Panc1 (cell line): ENCODE measurements at regions not wholly inside any gene's neighbourhood (a gene's known extent, or its start where the extent isn't known, plus 50 kb on each side); places are given as distances from the start of the nearest gene placed in this dataset.

ENCODE experiments used
- ATAC-seq: fragments of 200-7000 bp; cut with Tn5 transposase; 2 replicates; pipeline ENCODE4 v1.9.1; 2020; ENCODE audit warnings: mild to moderate bottlenecking, moderate library complexity
- BruUV-seq: library from RNA; stranded (reverse); fragments of 400-500 nt; replicated peaks from 2 replicates; lab custom pipeline; 2021; lab: Mats Ljungman, UMichigan
- CTCF ChIA-PET: fragments of 300-600 bp; sonication (Branson Sonifier 250); formaldehyde crosslinking; loops from one replicate; lab custom pipeline; 2022; ENCODE audit warnings: antibody characterized with exemption; lab: Charles Lee
- POLR2A ChIA-PET: fragments of 300-600 bp; sonication (Branson Sonifier 250); formaldehyde crosslinking; loops from one replicate; lab custom pipeline; 2022; ENCODE audit warnings: antibody characterized with exemption; lab: Charles Lee
- DNase-seq: peaks from one replicate; pipeline ENCODE4 v3.0.0-alpha.2; 2010; ENCODE audit warnings: low read depth, low spot score
- H3K27ac ChIP-seq: 2 replicates; pipeline ENCODE4 v1.5.1; 2011; ENCODE audit warnings: mild to moderate bottlenecking, low read length, inconsistent platforms
- H3K27me3 ChIP-seq: fragments of 200-500 bp; sonication (Bioruptor generic); 2 replicates; pipeline ENCODE4 v1.6.0; 2014; ENCODE audit warnings: low read length, inconsistent platforms; ENCODE audit not compliant: control insufficient read depth, insufficient read depth
- H3K36me3 ChIP-seq: fragments of 200-500 bp; sonication (Bioruptor generic); 2 replicates; pipeline ENCODE4 v1.5.1; 2014; ENCODE audit warnings: inconsistent platforms, mild to moderate bottlenecking, low read length, moderate library complexity; ENCODE audit not compliant: control insufficient read depth, insufficient read depth
- H3K4me1 ChIP-seq: 2 replicates; pipeline ENCODE4 v1.5.1; 2011; ENCODE audit warnings: inconsistent platforms, mild to moderate bottlenecking, low read length, moderate library complexity; ENCODE audit not compliant: control insufficient read depth, insufficient read depth
- H3K4me3 ChIP-seq, 2 experiments: 2 replicates each; pipeline ENCODE4 v1.5.1; 2011 to 2012; ENCODE audit warnings: low read depth in 2 of 2, low read length in 2 of 2, mild to moderate bottlenecking in 2 of 2, inconsistent platforms in 1 of 2, moderate library complexity in 1 of 2
- H3K9me3 ChIP-seq: fragments of 200-500 bp; sonication (Bioruptor generic); 2 replicates; pipeline ENCODE4 v1.5.1; 2014; ENCODE audit warnings: low read depth, mild to moderate bottlenecking, inconsistent platforms, low read length, moderate library complexity; ENCODE audit not compliant: control insufficient read depth, insufficient read depth
- CTCF ChIP-seq: fragments of 450-650 bp; IDR thresholded peaks from 2 replicates; pipeline ENCODE4 v1.5.1; 2017; ENCODE audit warnings: mild to moderate bottlenecking
- POLR2AphosphoS5 ChIP-seq: IDR thresholded peaks from 2 replicates; pipeline ENCODE4 v1.6.1; 2012; ENCODE audit warnings: mild to moderate bottlenecking, low read depth, low read length, moderate library complexity
- SIN3A ChIP-seq: IDR thresholded peaks from 2 replicates; pipeline ENCODE4 v1.6.1; 2012; ENCODE audit warnings: low read depth, mild to moderate bottlenecking, low read length, moderate library complexity, borderline replicate concordance; ENCODE audit not compliant: insufficient read depth
- TCF7L2 ChIP-seq: IDR thresholded peaks from 2 replicates; pipeline ENCODE4 v1.6.1; 2011; ENCODE audit warnings: mild to moderate bottlenecking, low read depth, low read length, inconsistent platforms
- in situ Hi-C: cut with HindIII; loops from 2 replicates; pipeline ENCODE4 v1.10.0; 2016; ENCODE audit warnings: low sequenced_read_pairs, low pct_unique_long_range_greater_than_20kb
- intact Hi-C: fragments of 100-400 bp; cut with micrococcal nuclease; formaldehyde crosslinking; loops from one replicate; pipeline ENCODE4 v1.10.0; 2022; ENCODE audit not compliant: unreplicated experiment
- TF ChIP-seq, protein P1 (sequence below), 2 experiments: IDR thresholded peaks; 2 replicates each; pipeline ENCODE4 v1.6.1; 2011 to 2012; ENCODE audit warnings: low read depth in 2 of 2, control low read depth in 1 of 2, low read length in 1 of 2, mild to moderate bottlenecking in 1 of 2, moderate library complexity in 1 of 2; ENCODE audit not compliant: insufficient read depth in 1 of 2

GRCh38 chr1:222252788-222253187 lies 295.1 kb downstream of the HHIPL2 start:
- H3K27me3 ChIP-seq = no peaks in the 10 kb centered on the region
- no TSS peak for BruUV-seq
- H3K9me3 ChIP-seq = no peaks in the 10 kb centered on the region
- CTCF ChIA-PET = no interaction called here
- intact Hi-C loops = no loop called here
- in situ Hi-C loops = no loop called here
- TF ChIP-seq CTCF = no peak
- TF ChIP-seq TCF7L2 = no peak
- no peak for TF ChIP-seq POLR2AphosphoS5
- TF ChIP-seq, protein P1, sequence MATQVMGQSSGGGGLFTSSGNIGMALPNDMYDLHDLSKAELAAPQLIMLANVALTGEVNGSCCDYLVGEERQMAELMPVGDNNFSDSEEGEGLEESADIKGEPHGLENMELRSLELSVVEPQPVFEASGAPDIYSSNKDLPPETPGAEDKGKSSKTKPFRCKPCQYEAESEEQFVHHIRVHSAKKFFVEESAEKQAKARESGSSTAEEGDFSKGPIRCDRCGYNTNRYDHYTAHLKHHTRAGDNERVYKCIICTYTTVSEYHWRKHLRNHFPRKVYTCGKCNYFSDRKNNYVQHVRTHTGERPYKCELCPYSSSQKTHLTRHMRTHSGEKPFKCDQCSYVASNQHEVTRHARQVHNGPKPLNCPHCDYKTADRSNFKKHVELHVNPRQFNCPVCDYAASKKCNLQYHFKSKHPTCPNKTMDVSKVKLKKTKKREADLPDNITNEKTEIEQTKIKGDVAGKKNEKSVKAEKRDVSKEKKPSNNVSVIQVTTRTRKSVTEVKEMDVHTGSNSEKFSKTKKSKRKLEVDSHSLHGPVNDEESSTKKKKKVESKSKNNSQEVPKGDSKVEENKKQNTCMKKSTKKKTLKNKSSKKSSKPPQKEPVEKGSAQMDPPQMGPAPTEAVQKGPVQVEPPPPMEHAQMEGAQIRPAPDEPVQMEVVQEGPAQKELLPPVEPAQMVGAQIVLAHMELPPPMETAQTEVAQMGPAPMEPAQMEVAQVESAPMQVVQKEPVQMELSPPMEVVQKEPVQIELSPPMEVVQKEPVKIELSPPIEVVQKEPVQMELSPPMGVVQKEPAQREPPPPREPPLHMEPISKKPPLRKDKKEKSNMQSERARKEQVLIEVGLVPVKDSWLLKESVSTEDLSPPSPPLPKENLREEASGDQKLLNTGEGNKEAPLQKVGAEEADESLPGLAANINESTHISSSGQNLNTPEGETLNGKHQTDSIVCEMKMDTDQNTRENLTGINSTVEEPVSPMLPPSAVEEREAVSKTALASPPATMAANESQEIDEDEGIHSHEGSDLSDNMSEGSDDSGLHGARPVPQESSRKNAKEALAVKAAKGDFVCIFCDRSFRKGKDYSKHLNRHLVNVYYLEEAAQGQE (IDR thresholded peaks at IDR 0.05; ENCODE audit: insufficient read depth in 1 of 2, low read depth in 2 of 2, low read length in 1 of 2) = no peak
- TF ChIP-seq SIN3A = no peak
- no peak overlapping the region for H3K27ac ChIP-seq
- ATAC-seq (no peak), DNase-seq (no peak)
- H3K4me1 ChIP-seq = no peaks in the 10 kb centered on the region
- H3K4me3 ChIP-seq = no peak overlapping the region
- no peaks in the 10 kb centered on the region for H3K36me3 ChIP-seq
- POLR2A ChIA-PET = no interaction called here

- no peak overlapping the region for H3K27ac ChIP-seq
- intact Hi-C loops (no loop called here), in situ Hi-C loops (no loop called here)
- no peak overlapping the region for H3K4me3 ChIP-seq
- H3K27me3 ChIP-seq = no peaks in the 10 kb centered on the region
- no peak for DNase-seq
- H3K9me3 ChIP-seq = no peaks in the 10 kb centered on the region
- H3K36me3 ChIP-seq = no peaks in the 10 kb centered on the region
- ATAC-seq = no peak
- POLR2A ChIA-PET = no interaction called here
- CTCF ChIA-PET = no interaction called here
- no peaks in the 10 kb centered on the region for H3K4me1 ChIP-seq
- TF ChIP-seq CTCF (no peak), POLR2AphosphoS5 (no peak), SIN3A (no peak), TCF7L2 (no peak)
- TF ChIP-seq, protein P1 (IDR thresholded peaks at IDR 0.05; ENCODE audit: insufficient read depth in 1 of 2, low read depth in 2 of 2, low read length in 1 of 2) = no peak
- no TSS peak for BruUV-seq
Measured at GRCh38 chr1:222251847-222252246, 296.1 kb downstream of the HHIPL2 start.
